ENCODE measurements at regions not wholly inside any gene's neighbourhood (a gene's known extent, or its start where the extent isn't known, plus 50 kb on each side); places are given as distances from the start of the nearest gene placed in this dataset.
"Not testable (repeated sequence)": the region's sequence is repeated elsewhere in the genome, so short reads cannot be mapped to it uniquely, and the experiment has no call there.

DNA sequence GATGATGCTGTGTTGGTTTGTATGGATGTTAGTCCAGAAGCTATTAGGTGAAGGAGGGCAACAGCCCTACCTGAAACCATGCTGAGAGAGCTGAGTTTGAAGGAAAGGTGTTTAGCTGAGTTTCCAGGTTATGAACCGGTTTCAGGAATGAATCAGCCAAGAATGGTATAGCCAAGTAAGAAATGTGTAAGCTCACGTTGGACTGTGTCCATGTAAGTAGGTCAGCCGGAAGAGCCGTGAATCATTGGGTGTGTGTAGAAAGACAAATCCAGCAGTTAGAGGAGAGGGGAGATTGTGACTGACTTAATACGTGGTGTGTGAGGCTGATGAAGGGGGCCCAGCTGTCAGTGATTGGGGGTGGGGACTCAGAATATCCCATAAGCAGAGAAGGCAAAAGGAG is 77.2 kb upstream of the SPIN4 start:
- no peaks in the 10 kb centered on the region for H3K27me3 ChIP-seq (ENCODE audit: control insufficient read depth in 1 of 2, insufficient read depth in 2 of 2, low read length in 2 of 2)
- no peak overlapping the region for H3K4me3 ChIP-seq (ENCODE audit: low read depth in 1 of 2, low read length in 2 of 2)
- H3K9ac ChIP-seq (ENCODE audit: low read depth in 1 of 2, low read length in 2 of 2), result no peak overlapping the region
- H3K9me3 ChIP-seq (ENCODE audit: control insufficient read depth in 1 of 2, low read length in 2 of 2), result no peaks in the 10 kb centered on the region
- H3K4me1 ChIP-seq (ENCODE audit: control insufficient read depth in 1 of 2, insufficient read depth in 2 of 2, low read length in 2 of 2), result no peaks in the 10 kb centered on the region
- H3K36me3 ChIP-seq (ENCODE audit: control insufficient read depth in 1 of 2, insufficient read depth in 2 of 2, low read length in 2 of 2), result peaks cover 0 to 7% of the 10 kb centered on the region in 2 donors
- no peak overlapping the region for H3K27ac ChIP-seq (ENCODE audit: low read depth, low read length)

DNA sequence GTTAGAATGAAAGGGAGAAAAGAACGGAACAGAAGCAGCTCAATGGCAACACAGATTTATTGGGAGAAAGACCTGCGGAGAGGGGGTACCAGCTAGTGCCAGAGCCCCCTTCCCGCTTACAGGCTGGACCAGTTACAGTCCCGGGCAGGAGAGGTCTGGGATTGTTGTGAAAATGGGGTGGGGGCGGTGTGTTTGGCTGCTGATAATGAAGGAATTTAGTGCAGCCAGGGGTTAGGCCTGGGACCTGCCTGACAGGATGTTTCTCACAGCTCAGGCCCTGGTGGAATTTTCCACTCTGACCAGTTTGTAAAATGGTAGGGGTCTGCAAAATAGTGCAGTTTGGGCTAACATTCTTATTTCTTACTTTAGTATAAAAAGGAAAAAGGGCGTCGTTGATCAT is 75.4 kb upstream of the SPIN4 start:
- H3K4me1 ChIP-seq (ENCODE audit: control insufficient read depth in 1 of 2, insufficient read depth in 2 of 2, low read length in 2 of 2), result no peaks in the 10 kb centered on the region
- peaks cover 0 to 7% of the 10 kb centered on the region in 2 donors for H3K36me3 ChIP-seq (ENCODE audit: control insufficient read depth in 1 of 2, insufficient read depth in 2 of 2, low read length in 2 of 2)
- H3K27ac ChIP-seq (ENCODE audit: low read depth, low read length), result no peak overlapping the region
- no peaks in the 10 kb centered on the region for H3K27me3 ChIP-seq (ENCODE audit: control insufficient read depth in 1 of 2, insufficient read depth in 2 of 2, low read length in 2 of 2)
- no peak overlapping the region for H3K4me3 ChIP-seq (ENCODE audit: low read depth in 1 of 2, low read length in 2 of 2)
- H3K9ac ChIP-seq (ENCODE audit: low read depth in 1 of 2, low read length in 2 of 2), result no peak overlapping the region
- H3K9me3 ChIP-seq (ENCODE audit: control insufficient read depth in 1 of 2, low read length in 2 of 2), result no peaks in the 10 kb centered on the region

DNA sequence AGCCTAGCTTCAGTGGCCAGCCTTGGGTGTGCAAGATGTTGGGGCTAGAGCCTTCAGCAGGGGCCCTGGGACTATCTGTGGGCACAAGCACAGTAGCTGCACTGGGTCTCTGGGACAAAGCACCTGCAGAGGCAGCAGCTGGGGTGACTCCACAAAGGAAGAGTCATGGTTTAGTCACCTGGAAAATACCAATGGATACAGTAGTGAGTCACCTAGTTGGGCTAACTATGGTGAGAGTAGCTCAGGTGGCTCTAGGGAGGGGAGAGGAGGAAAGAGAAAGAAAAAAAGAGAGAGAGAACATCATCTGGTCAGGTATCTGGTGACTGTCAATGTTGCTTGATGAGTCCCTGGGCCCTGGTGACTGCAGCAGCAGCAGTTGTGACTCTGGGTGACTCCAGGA is 72.9 kb upstream of the SPIN4 start:
- Histone ChIP-seq H3K9ac (ENCODE audit: low read depth in 1 of 2, low read length in 2 of 2) (no peak overlapping the region), H3K27ac (ENCODE audit: low read depth, low read length) (no peak overlapping the region), H3K9me3 (ENCODE audit: control insufficient read depth in 1 of 2, low read length in 2 of 2) (no peaks in the 10 kb centered on the region), H3K4me3 (ENCODE audit: low read depth in 1 of 2, low read length in 2 of 2) (no peak overlapping the region), H3K27me3 (ENCODE audit: control insufficient read depth in 1 of 2, insufficient read depth in 2 of 2, low read length in 2 of 2) (no peaks in the 10 kb centered on the region), H3K4me1 (ENCODE audit: control insufficient read depth in 1 of 2, insufficient read depth in 2 of 2, low read length in 2 of 2) (no peaks in the 10 kb centered on the region), H3K36me3 (ENCODE audit: control insufficient read depth in 1 of 2, insufficient read depth in 2 of 2, low read length in 2 of 2) (peaks cover 0 to 5% of the 10 kb centered on the region in 2 donors)

- Histone ChIP-seq H3K27ac (ENCODE audit: low read depth, low read length) (no peak overlapping the region), H3K27me3 (ENCODE audit: control insufficient read depth in 1 of 2, insufficient read depth in 2 of 2, low read length in 2 of 2) (no peaks in the 10 kb centered on the region), H3K4me1 (ENCODE audit: control insufficient read depth in 1 of 2, insufficient read depth in 2 of 2, low read length in 2 of 2) (no peaks in the 10 kb centered on the region), H3K4me3 (ENCODE audit: low read depth in 1 of 2, low read length in 2 of 2) (no peak overlapping the region), H3K9me3 (ENCODE audit: control insufficient read depth in 1 of 2, low read length in 2 of 2) (no peaks in the 10 kb centered on the region), H3K9ac (ENCODE audit: low read depth in 1 of 2, low read length in 2 of 2) (no peak overlapping the region), H3K36me3 (ENCODE audit: control insufficient read depth in 1 of 2, insufficient read depth in 2 of 2, low read length in 2 of 2) (no peaks in the 10 kb centered on the region)
Observed at GRCh38 chrX:63421411-63421810, 70.3 kb upstream of the SPIN4 start.

DNA sequence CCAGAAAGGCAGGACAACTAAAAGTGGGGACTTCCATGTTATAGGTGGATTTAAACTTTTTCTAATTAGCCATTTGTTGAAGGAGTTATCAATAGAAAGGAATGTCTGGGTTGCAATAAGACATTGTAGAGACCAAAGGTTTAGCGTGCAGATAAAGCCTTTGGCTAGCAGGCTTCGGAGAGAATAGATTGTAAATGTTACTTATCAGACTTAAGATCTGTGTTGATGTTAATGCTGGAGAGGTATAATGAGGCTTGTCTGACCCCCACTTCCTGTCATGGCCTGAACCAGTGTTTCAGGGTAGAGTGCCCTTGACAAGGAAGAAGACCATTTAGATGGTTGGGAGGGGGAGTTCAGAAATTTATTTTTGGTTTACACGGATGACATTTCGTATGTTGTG is 67.1 kb upstream of the SPIN4 start:
- Histone ChIP-seq H3K4me3 (ENCODE audit: low read depth in 1 of 2, low read length in 2 of 2) (no peak overlapping the region), H3K36me3 (ENCODE audit: control insufficient read depth in 1 of 2, insufficient read depth in 2 of 2, low read length in 2 of 2) (no peaks in the 10 kb centered on the region), H3K27ac (ENCODE audit: low read depth, low read length) (no peak overlapping the region), H3K9me3 (ENCODE audit: control insufficient read depth in 1 of 2, low read length in 2 of 2) (no peaks in the 10 kb centered on the region), H3K9ac (ENCODE audit: low read depth in 1 of 2, low read length in 2 of 2) (no peak overlapping the region), H3K4me1 (ENCODE audit: control insufficient read depth in 1 of 2, insufficient read depth in 2 of 2, low read length in 2 of 2) (no peaks in the 10 kb centered on the region), H3K27me3 (ENCODE audit: control insufficient read depth in 1 of 2, insufficient read depth in 2 of 2, low read length in 2 of 2) (no peaks in the 10 kb centered on the region)

- H3K9me3 ChIP-seq (ENCODE audit: control insufficient read depth in 1 of 2, low read length in 2 of 2), result no peaks in the 10 kb centered on the region
- no peaks in the 10 kb centered on the region for H3K36me3 ChIP-seq (ENCODE audit: control insufficient read depth in 1 of 2, insufficient read depth in 2 of 2, low read length in 2 of 2)
- no peak overlapping the region for H3K27ac ChIP-seq (ENCODE audit: low read depth, low read length)
- no peak overlapping the region for H3K4me3 ChIP-seq (ENCODE audit: low read depth in 1 of 2, low read length in 2 of 2)
- H3K4me1 ChIP-seq (ENCODE audit: control insufficient read depth in 1 of 2, insufficient read depth in 2 of 2, low read length in 2 of 2), result no peaks in the 10 kb centered on the region
- H3K9ac ChIP-seq (ENCODE audit: low read depth in 1 of 2, low read length in 2 of 2), result no peak overlapping the region
- H3K27me3 ChIP-seq (ENCODE audit: control insufficient read depth in 1 of 2, insufficient read depth in 2 of 2, low read length in 2 of 2), result no peaks in the 10 kb centered on the region
Observed at GRCh38 chrX:63417649-63418048, 66.5 kb upstream of the SPIN4 start.

- H3K27ac ChIP-seq (ENCODE audit: low read depth, low read length); H3K9ac ChIP-seq (ENCODE audit: low read depth in 1 of 2, low read length in 2 of 2); H3K9me3 ChIP-seq (ENCODE audit: control insufficient read depth in 1 of 2, low read length in 2 of 2); H3K4me3 ChIP-seq (ENCODE audit: low read depth in 1 of 2, low read length in 2 of 2); H3K36me3 ChIP-seq (ENCODE audit: control insufficient read depth in 1 of 2, insufficient read depth in 2 of 2, low read length in 2 of 2); H3K27me3 ChIP-seq (ENCODE audit: control insufficient read depth in 1 of 2, insufficient read depth in 2 of 2, low read length in 2 of 2); H3K4me1 ChIP-seq (ENCODE audit: control insufficient read depth in 1 of 2, insufficient read depth in 2 of 2, low read length in 2 of 2): not testable (repeated sequence)
Observed at GRCh38 chrX:63409934-63410333, 58.8 kb upstream of the SPIN4 start.

DNA sequence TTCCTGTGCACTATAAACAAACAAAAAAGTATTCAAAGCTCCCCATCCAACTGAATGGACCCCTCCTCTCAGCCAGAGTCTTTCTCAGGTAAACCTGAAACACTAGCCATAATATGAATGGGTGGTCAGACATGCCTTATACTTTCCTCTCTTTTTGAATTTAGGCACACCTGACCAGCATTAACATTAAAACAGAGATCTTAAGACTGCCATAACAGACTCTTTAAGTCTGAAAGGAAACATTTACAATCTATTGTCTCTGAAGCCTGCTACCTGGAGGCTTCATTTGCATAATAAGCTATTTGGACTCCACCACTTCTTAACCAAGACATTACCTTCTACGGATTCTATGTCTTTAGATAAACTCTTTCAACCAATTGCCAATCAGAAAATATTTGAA is 56.9 kb upstream of the SPIN4 start:
- H3K9ac ChIP-seq (ENCODE audit: low read depth in 1 of 2, low read length in 2 of 2), result no peak overlapping the region
- H3K27me3 ChIP-seq (ENCODE audit: control insufficient read depth in 1 of 2, insufficient read depth in 2 of 2, low read length in 2 of 2), result no peaks in the 10 kb centered on the region
- H3K4me1 ChIP-seq (ENCODE audit: control insufficient read depth in 1 of 2, insufficient read depth in 2 of 2, low read length in 2 of 2), result no peaks in the 10 kb centered on the region
- no peak overlapping the region for H3K27ac ChIP-seq (ENCODE audit: low read depth, low read length)
- H3K4me3 ChIP-seq (ENCODE audit: low read depth in 1 of 2, low read length in 2 of 2), result no peak overlapping the region
- H3K36me3 ChIP-seq (ENCODE audit: control insufficient read depth in 1 of 2, insufficient read depth in 2 of 2, low read length in 2 of 2), result no peaks in the 10 kb centered on the region
- no peaks in the 10 kb centered on the region for H3K9me3 ChIP-seq (ENCODE audit: control insufficient read depth in 1 of 2, low read length in 2 of 2)

- H3K4me3 ChIP-seq (ENCODE audit: low read depth in 1 of 2, low read length in 2 of 2), result no peak overlapping the region
- no peaks in the 10 kb centered on the region for H3K4me1 ChIP-seq (ENCODE audit: control insufficient read depth in 1 of 2, insufficient read depth in 2 of 2, low read length in 2 of 2)
- H3K36me3 ChIP-seq (ENCODE audit: control insufficient read depth in 1 of 2, insufficient read depth in 2 of 2, low read length in 2 of 2), result no peaks in the 10 kb centered on the region
Observed at GRCh38 chrX:63404332-63404731, 53.2 kb upstream of the SPIN4 start.

GRCh38 chrX:63402106-63402505 is 51.0 kb upstream of the SPIN4 start:
- H3K9ac ChIP-seq (ENCODE audit: low read depth in 1 of 2, low read length in 2 of 2), result no peak overlapping the region
- H3K36me3 ChIP-seq (ENCODE audit: control insufficient read depth in 1 of 2, insufficient read depth in 2 of 2, low read length in 2 of 2), result no peaks in the 10 kb centered on the region
- no peak overlapping the region for H3K27ac ChIP-seq (ENCODE audit: low read depth, low read length)
- no peaks in the 10 kb centered on the region for H3K9me3 ChIP-seq (ENCODE audit: control insufficient read depth in 1 of 2, low read length in 2 of 2)
- H3K27me3 ChIP-seq (ENCODE audit: control insufficient read depth in 1 of 2, insufficient read depth in 2 of 2, low read length in 2 of 2), result no peaks in the 10 kb centered on the region
- no peaks in the 10 kb centered on the region for H3K4me1 ChIP-seq (ENCODE audit: control insufficient read depth in 1 of 2, insufficient read depth in 2 of 2, low read length in 2 of 2)
- no peak overlapping the region for H3K4me3 ChIP-seq (ENCODE audit: low read depth in 1 of 2, low read length in 2 of 2)

More at GRCh38 chrX:63404332-63404731, 53.2 kb upstream of the SPIN4 start:
- Histone ChIP-seq H3K9me3 (ENCODE audit: control insufficient read depth in 1 of 2, low read length in 2 of 2) (no peaks in the 10 kb centered on the region), H3K9ac (ENCODE audit: low read depth in 1 of 2, low read length in 2 of 2) (no peak overlapping the region), H3K27ac (ENCODE audit: low read depth, low read length) (no peak overlapping the region), H3K27me3 (ENCODE audit: control insufficient read depth in 1 of 2, insufficient read depth in 2 of 2, low read length in 2 of 2) (no peaks in the 10 kb centered on the region)

Measured in duodenal mucosa (tissue), 2 donors.